GM18870 (cell line): ENCODE measurements at regions not wholly inside any gene's neighbourhood (a gene's known extent, or its start where the extent isn't known, plus 50 kb on each side); places are given as distances from the start of the nearest gene placed in this dataset.
A peak's percentile ranks its signal among the peaks of the same experiment; 100 is the strongest.

ENCODE experiments used
- ATAC-seq: cut with Tn5 transposase; IDR thresholded peaks from one replicate; pipeline ENCODE4 v1.9.1; 2021; ENCODE audit warnings: moderate library complexity; ENCODE audit not compliant: unreplicated experiment

- no peak for ATAC-seq
These were observed 164.7 kb upstream of the CCND2 start for GRCh38 chr12:4108803-4109345.

GRCh38 chr12:4107911-4108697, 165.5 kb upstream of the CCND2 start:
- no peak for ATAC-seq

GRCh38 chr12:4107436-4107878, 166.1 kb upstream of the CCND2 start:
- ATAC-seq: peak; percentile 88

GRCh38 chr12:4106621-4107020, 166.9 kb upstream of the CCND2 start:
- ATAC-seq: no peak

GRCh38 chr12:4104722-4105244, 168.8 kb upstream of the CCND2 start:
- ATAC-seq: no peak

GRCh38 chr12:4099276-4099675, 174.3 kb upstream of the CCND2 start:
- ATAC-seq: no peak

GRCh38 chr12:4091016-4091743, 182.4 kb upstream of the CCND2 start:
- ATAC-seq: no peak

GRCh38 chr12:4089956-4090355, 183.6 kb upstream of the CCND2 start:
- ATAC-seq: no peak

GRCh38 chr12:4089121-4089606, 184.4 kb upstream of the CCND2 start:
- ATAC-seq: no peak

- ATAC-seq: no peak
These were observed 185.1 kb upstream of the CCND2 start for GRCh38 chr12:4088451-4088850.

- ATAC-seq: no peak
These were observed 187.1 kb upstream of the CCND2 start for GRCh38 chr12:4086481-4086880.

GRCh38 chr12:4084573-4084972, 189.0 kb upstream of the CCND2 start:
- no peak for ATAC-seq

GRCh38 chr12:4082809-4083403, 190.7 kb upstream of the CCND2 start:
- ATAC-seq: no peak

- ATAC-seq: no peak
These were observed 193.3 kb upstream of the CCND2 start for GRCh38 chr12:4080213-4080612.

- ATAC-seq: no peak
These were observed 199.4 kb upstream of the CCND2 start for GRCh38 chr12:4074129-4074528.

GRCh38 chr12:4069670-4070010, 196.4 kb upstream of the PARP11 start:
- ATAC-seq: no peak

GRCh38 chr12:4068981-4069669, 195.9 kb upstream of the PARP11 start:
- ATAC-seq: no peak

GRCh38 chr12:4064008-4064407, 190.8 kb upstream of the PARP11 start:
- no peak for ATAC-seq

GRCh38 chr12:4059898-4060568, 186.8 kb upstream of the PARP11 start:
- no peak for ATAC-seq
